HG03280 (cell line): ENCODE measurements at regions not wholly inside any gene's neighbourhood (a gene's known extent, or its start where the extent isn't known, plus 50 kb on each side); places are given as distances from the start of the nearest gene placed in this dataset.

Source experiments
- ATAC-seq: cut with Tn5 transposase; IDR thresholded peaks from one replicate; pipeline ENCODE4 v1.9.1; 2021; ENCODE audit warnings: mild to moderate bottlenecking, moderate library complexity; ENCODE audit not compliant: unreplicated experiment

- no peak for ATAC-seq
Measured at GRCh38 chr3:10583798-10584708, 78.7 kb upstream of the ATP2B2 start.

GRCh38 chr3:10585945-10586344 lies 80.6 kb upstream of the ATP2B2 start:
- no peak for ATAC-seq

- ATAC-seq, result no peak
Measured at GRCh38 chr3:10594915-10595314, 89.5 kb upstream of the ATP2B2 start.

- no peak for ATAC-seq
Measured at GRCh38 chr3:10596746-10597448, 91.5 kb upstream of the ATP2B2 start.

- no peak for ATAC-seq
Measured at GRCh38 chr3:10597733-10598132, 92.3 kb upstream of the ATP2B2 start.

GRCh38 chr3:10599017-10599416 lies 93.6 kb upstream of the ATP2B2 start:
- ATAC-seq, result no peak

- ATAC-seq, result no peak
Measured at GRCh38 chr3:10599444-10599843, 94.1 kb upstream of the ATP2B2 start.

GRCh38 chr3:10600296-10600714 lies 94.9 kb upstream of the ATP2B2 start:
- ATAC-seq, result no peak

- ATAC-seq, result no peak
Measured at GRCh38 chr3:10600726-10601125, 95.3 kb upstream of the ATP2B2 start.

GRCh38 chr3:10601151-10601856 lies 95.9 kb upstream of the ATP2B2 start:
- no peak for ATAC-seq

- ATAC-seq, result no peak
Measured at GRCh38 chr3:10601857-10602230, 96.5 kb upstream of the ATP2B2 start.

GRCh38 chr3:10602271-10602670 lies 96.9 kb upstream of the ATP2B2 start:
- no peak for ATAC-seq

GRCh38 chr3:10602769-10603768 lies 97.7 kb upstream of the ATP2B2 start:
- no peak for ATAC-seq

- ATAC-seq, result no peak
Measured at GRCh38 chr3:10609134-10609533, 103.7 kb upstream of the ATP2B2 start.

GRCh38 chr3:10614168-10614567 lies 108.8 kb upstream of the ATP2B2 start:
- no peak for ATAC-seq

GRCh38 chr3:10615715-10616114 lies 110.3 kb upstream of the ATP2B2 start:
- ATAC-seq, result no peak

- ATAC-seq, result no peak
Measured at GRCh38 chr3:10616321-10616720, 110.9 kb upstream of the ATP2B2 start.

GRCh38 chr3:10619989-10620832 lies 114.8 kb upstream of the ATP2B2 start:
- ATAC-seq, result no peak

- no peak for ATAC-seq
Measured at GRCh38 chr3:10620833-10621082, 115.4 kb upstream of the ATP2B2 start.
